ENCODE measurements at regions not wholly inside any gene's neighbourhood (a gene's known extent, or its start where the extent isn't known, plus 50 kb on each side); places are given as distances from the start of the nearest gene placed in this dataset.

- DNase-seq (ENCODE audit: low spot score), result no peak
Measured at GRCh38 chr6:91534614-91535013, 947.7 kb upstream of the MAP3K7 start.

GRCh38 chr6:91523511-91523910 is 936.6 kb upstream of the MAP3K7 start:
- DNase-seq (ENCODE audit: low spot score), result no peak

GRCh38 chr6:91521999-91522398 is 935.1 kb upstream of the MAP3K7 start:
- DNase-seq (ENCODE audit: low spot score), result no peak

GRCh38 chr6:91509711-91510110 is 922.8 kb upstream of the MAP3K7 start:
- no peak for DNase-seq (ENCODE audit: low spot score)

DNA sequence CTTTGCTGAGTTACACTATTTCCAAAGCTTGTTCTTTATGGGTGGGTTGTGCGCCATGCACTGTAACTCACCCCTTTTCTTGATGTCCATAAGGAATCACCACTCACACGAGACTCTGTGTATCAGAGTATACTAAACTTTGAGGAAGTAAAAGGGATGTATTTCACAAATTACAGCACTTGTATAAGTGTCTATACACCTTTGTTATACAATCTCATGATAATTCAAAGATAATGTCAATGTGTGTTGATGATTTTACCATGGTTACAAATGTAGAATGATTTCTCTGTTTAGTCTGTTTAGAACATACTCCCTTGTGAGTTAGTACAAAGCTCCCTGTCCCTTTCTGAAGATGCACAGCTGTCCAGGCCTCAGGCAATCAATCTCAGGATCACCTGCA is 922.2 kb upstream of the MAP3K7 start:
- no peak for DNase-seq (ENCODE audit: low spot score)

DNA sequence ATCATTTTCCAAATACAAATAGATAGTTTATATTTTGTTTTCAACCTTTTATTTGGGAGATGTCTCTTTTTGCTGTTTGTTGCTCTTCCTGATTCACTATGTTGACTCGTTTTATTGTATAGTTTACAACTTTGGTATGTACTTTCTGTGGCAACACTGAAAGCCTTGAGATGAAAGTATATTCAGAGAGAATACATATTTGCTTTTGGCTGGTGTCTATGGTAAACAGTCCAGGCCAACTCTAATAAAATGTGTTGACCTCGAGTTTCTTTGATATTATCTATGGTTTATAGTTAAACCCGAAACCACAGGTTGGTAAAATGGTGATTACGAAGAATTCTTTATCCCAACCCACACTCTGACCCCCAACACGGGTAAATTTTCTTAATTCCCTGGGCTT is 919.6 kb upstream of the MAP3K7 start:
- no peak for DNase-seq (ENCODE audit: low spot score)

DNA sequence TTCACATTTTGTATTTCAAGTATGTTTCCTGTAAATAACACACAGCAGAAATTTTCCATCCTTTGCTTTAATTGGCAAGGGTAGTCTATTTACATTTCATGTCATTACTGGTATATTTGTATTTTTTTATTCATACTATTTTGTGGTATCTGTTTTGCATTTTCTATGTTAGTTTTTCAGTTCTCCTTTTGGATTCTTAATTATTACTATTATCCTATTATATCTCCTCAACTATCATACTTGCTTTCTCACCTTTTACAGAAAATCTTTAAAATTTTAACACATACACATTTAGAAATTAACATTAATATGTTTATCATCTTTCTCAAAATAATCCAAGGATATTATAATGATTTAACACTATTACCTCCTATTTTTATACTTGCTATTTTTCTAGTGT is 918.3 kb upstream of the MAP3K7 start:
- no peak for DNase-seq (ENCODE audit: low spot score)

GRCh38 chr6:91501930-91502329 is 915.1 kb upstream of the MAP3K7 start:
- DNase-seq (ENCODE audit: low spot score), result no peak

GRCh38 chr6:91500689-91501303 is 913.9 kb upstream of the MAP3K7 start:
- DNase-seq (ENCODE audit: low spot score), result no peak

GRCh38 chr6:91498576-91498975 is 911.7 kb upstream of the MAP3K7 start:
- no peak for DNase-seq (ENCODE audit: low spot score)

DNA sequence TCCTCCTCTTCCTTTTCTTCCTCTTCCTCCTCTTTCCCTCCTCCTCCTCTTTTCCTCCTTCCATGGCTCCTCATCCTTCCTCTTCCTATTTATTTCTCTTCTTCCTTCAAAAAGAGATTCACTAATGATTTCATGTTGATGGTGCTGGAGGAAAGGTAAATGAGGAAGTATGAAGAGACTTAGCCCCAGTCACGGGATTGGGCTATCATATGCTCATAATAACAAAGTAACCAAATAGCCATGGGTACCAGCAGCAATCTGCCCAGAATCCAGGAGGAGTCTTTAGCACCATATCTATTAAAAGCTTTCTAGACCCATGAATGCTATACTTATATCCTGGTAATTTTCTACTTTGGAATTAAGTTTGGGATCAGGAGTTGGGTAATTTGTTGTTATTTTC is 910.9 kb upstream of the MAP3K7 start:
- no peak for DNase-seq (ENCODE audit: low spot score)

DNA sequence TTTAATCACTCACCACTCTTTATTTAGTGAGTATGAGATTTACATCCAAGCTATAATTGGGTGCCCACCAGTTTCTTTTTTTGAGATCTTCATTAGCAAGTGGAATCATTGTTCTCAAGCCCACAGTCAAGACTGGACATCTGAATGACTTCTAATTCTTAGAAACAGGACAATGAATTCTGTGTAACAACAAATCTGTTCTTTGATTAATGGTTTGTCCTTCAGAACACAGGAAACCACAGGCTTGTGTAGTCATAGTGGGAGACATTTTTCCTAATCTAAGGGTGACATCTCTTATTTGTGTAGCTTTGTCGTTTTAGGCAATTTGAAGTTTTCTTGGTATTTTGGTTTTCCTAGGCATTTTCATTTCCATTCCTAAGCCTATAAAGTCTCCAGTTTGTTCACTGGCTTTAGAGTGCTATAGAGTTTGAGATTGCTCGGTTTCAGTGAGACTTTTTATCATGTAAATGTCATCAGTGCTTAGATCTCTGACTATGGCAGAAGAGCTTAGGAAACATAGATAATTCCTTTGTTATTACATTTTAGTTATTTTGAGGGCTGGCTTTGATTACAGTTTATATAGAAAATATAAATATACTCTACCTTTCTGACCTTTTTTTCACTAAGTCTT is 903.9 kb upstream of the MAP3K7 start:
- DNase-seq (ENCODE audit: low spot score), result no peak

GRCh38 chr6:91487696-91488392 is 901.0 kb upstream of the MAP3K7 start:
- DNase-seq (ENCODE audit: low spot score), result no peak

DNA sequence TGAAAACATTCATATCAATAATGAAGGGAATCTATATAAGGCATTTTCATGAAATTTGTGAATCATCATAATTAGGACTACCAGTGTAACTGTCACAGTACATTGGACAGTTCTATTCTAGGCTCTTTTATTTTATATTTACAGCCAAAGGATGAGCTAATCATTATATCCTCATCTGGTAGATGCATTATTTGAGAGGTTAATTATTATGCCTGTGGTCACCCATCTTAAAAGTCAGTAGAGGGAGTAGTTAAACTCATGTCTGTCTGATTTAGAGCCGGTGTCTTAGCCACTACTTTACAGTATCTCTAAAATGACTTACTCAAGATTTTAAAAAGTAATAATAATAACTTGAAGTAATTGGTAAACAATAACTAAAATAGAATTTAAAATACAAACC is 899.3 kb upstream of the MAP3K7 start:
- DNase-seq (ENCODE audit: low spot score), result no peak

- no peak for DNase-seq (ENCODE audit: low spot score)
Measured at GRCh38 chr6:91485047-91485446, 898.2 kb upstream of the MAP3K7 start.

DNA sequence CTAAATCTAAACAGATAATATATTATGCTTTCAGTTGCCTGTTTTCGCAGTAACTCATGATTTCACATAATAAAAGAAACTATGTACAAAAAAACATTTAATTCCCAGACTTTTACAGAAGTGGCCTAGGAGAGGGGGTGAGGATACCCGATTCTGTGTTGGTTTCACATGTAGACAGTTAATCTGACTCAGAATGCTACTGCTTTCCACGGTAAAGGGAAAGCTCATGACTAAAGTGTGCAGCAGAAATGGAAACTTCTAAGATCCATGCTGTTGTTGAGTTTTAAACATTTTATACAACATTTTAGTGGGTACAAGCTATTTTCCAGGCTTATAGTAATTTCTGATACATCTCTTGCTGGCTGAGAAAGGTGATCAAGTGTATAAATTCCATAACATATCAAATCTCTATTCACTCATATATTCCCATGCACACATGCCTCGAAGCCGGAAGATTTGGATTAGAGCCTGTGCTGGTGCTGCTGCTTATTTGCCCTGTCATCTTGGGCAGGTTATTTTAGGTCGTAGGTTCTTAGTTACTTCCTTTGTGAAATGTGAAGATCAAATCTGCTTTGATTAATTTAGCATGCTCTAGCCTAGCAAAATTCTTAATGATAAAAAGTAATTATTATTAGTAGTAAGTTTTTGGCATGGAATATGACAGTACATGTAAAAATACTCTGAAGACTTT is 896.7 kb upstream of the MAP3K7 start:
- DNase-seq (ENCODE audit: low spot score), result no peak

DNA sequence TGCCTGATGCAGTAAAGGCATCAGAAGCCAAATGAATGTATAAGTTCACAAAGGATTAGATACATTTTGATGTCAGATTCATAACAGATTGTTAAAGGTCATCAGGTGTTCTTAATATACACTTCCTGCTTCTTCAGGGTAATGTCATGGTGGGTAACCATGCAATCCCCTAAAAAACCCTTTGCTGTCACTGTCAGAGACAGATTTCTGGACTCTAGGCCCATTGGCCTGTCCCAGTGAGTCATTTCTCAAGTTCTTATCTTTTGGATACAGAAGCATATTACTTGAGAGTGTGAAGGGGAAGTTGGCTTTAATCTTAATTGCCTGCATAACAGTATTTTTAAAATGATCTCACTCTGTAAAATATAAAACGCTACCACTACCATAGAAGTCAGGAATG is 895.6 kb upstream of the MAP3K7 start:
- DNase-seq (ENCODE audit: low spot score), result no peak

DNA sequence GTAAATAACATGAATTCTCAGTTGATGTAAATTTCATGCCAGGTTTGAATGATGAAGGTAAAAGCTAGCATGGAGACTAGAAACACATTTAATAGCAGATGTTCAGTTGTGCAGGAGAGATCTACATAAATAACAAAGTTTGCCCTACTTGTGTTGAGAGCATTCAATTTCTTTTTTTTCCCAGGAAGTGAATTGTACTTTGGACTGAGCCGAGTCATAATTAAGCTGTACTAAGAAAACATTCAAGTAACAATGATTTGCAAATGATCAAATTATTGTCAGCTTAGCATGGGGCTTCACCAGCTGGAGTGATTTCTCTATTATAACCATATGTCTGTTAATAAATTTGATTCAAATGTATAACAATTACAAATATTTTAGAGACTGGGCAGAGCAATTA is 893.5 kb upstream of the MAP3K7 start:
- no peak for DNase-seq (ENCODE audit: low spot score)

GRCh38 chr6:91477688-91478087 is 890.8 kb upstream of the MAP3K7 start:
- no peak for DNase-seq (ENCODE audit: low spot score)

DNA sequence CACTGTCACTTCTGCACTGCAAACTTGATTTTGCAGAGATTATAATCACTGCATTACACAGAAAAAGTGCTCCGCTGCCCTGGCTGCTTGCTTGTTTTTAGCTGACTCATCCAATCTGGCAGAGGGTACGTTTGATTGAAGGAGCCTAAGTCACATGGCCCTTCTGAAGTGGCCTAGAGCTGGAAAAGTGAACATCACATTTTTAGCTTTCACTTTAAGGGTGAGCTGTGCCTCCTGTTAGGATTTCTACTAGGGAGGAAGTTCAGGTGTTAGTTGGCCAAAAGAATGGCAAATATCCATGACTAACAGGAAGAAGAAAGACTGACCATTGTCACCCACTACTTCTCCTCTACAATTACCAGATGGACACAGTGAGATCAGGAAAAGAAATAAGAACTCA is 889.1 kb upstream of the MAP3K7 start:
- DNase-seq (ENCODE audit: low spot score), result peak; percentile 16

DNA sequence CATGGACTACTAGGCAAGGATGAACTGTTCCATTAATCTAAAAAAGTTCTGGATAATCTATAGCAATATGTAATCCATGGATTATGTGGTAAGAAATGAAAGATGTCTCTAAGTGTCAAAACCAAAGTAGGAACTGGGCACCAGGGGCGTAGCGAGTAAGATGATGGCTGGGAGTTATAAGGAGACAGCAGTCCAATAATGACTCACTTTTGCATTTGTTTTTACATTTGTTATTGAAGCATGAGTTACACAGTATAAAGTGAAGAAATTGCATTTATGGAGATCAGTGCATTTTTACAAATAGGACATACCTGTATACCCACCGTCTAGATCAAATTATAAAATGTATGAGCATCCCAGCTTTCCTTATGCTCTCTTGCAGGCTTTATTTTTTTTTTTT is 878.5 kb upstream of the MAP3K7 start:
- no peak for DNase-seq (ENCODE audit: low spot score)

- no peak for DNase-seq (ENCODE audit: low spot score)
Measured at GRCh38 chr6:91464718-91465117, 877.8 kb upstream of the MAP3K7 start.

DNA sequence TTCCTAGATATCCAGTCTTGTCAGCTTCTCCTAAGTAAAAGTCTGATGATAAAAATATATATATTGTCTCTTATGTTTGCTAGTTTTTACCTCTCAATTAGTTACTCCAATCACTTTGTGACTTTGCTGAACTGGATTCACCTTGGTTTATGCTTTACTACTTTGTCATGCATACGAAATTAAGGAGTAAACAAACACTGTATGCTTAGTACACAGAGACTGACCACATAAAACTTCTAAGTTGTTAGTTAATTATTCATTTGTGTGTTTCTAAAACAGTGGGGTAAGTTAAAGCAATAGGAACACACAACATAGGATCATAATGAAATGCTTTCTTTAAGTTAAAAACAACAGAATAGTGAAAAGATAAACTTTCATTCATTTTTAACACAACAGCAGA is 877.3 kb upstream of the MAP3K7 start:
- DNase-seq (ENCODE audit: low spot score), result no peak

Measured in globus pallidus (tissue), 1 donor.